NCI-H1930 (cell line): ENCODE measurements at regions not wholly inside any gene's neighbourhood (a gene's known extent, or its start where the extent isn't known, plus 50 kb on each side); places are given as distances from the start of the nearest gene placed in this dataset.
A peak's percentile ranks its signal among the peaks of the same experiment; 100 is the strongest.

Experiments
- DNase-seq, 2 experiments: peaks; one replicate each; lab custom pipeline; 2025; lab: John Stamatoyannopoulos, UW

- peak; percentile 48 to 56 for DNase-seq
Observed at GRCh38 chr4:4599481-4600275, 57.8 kb upstream of the STX18 start.

GRCh38 chr4:4598851-4599411 lies 57.1 kb upstream of the STX18 start:
- DNase-seq: no peak

GRCh38 chr4:4596720-4597119 lies 54.9 kb upstream of the STX18 start:
- no peak for DNase-seq

- no peak for DNase-seq
Observed at GRCh38 chr4:4595252-4595651, 53.4 kb upstream of the STX18 start.

GRCh38 chr4:4594285-4594920 lies 52.6 kb upstream of the STX18 start:
- DNase-seq: no peak

- DNase-seq: no peak
Observed at GRCh38 chr4:4593596-4594284, 51.9 kb upstream of the STX18 start.

GRCh38 chr4:4592414-4592813 lies 50.6 kb upstream of the STX18 start:
- DNase-seq: no peak
